IMR-90 (cell line): ENCODE measurements at regions not wholly inside any gene's neighbourhood (a gene's known extent, or its start where the extent isn't known, plus 50 kb on each side); places are given as distances from the start of the nearest gene placed in this dataset.

Experiments used
- ATAC-seq: fragments of 200-7000 bp; cut with Tn5 transposase; 2 replicates; pipeline ENCODE4 v1.9.1; 2020; ENCODE audit warnings: low read depth, mild to moderate bottlenecking, moderate library complexity
- BruUV-seq: library from RNA; stranded (reverse); fragments of 400-500 nt; replicated peaks from 2 replicates; lab custom pipeline; 2021; lab: Mats Ljungman, UMichigan
- CTCF ChIA-PET: fragments of 300-600 bp; formaldehyde crosslinking; extraction: SDS; loops from one replicate; lab custom pipeline; 2021; ENCODE audit warnings: antibody characterized with exemption; lab: Yijun Ruan, JAX
- POLR2A ChIA-PET: fragments of 300-600 bp; sonication (Branson Sonifier 250); formaldehyde crosslinking; loops from one replicate; lab custom pipeline; 2022; ENCODE audit warnings: antibody characterized with exemption; ENCODE audit not compliant: unreplicated experiment; lab: Charles Lee
- DNase-seq: peaks from one replicate; pipeline ENCODE4 v3.0.0; 2013
- H2AFZ ChIP-seq: replicated peaks from 2 replicates; pipeline ENCODE3; 2013; ENCODE audit warnings: low read length, mild to moderate bottlenecking; ENCODE audit not compliant: poor library complexity
- H2AK5ac ChIP-seq: 2 replicates; pipeline ENCODE4 v1.6.1; 2013; ENCODE audit warnings: low read depth, low read length, inconsistent platforms
- H2AK9ac ChIP-seq: replicated peaks from 2 replicates; pipeline ENCODE3; 2013; ENCODE audit warnings: mild to moderate bottlenecking, low read depth, low read length, moderate library complexity; ENCODE audit not compliant: poor library complexity
- H2BK120ac ChIP-seq: 2 replicates; pipeline ENCODE4 v1.6.1; 2013; ENCODE audit warnings: low read depth, low read length, inconsistent platforms
- H2BK15ac ChIP-seq: 3 replicates; pipeline ENCODE4 v1.6.1; 2013; ENCODE audit warnings: low read depth, low read length, inconsistent platforms
- H2BK20ac ChIP-seq: 2 replicates; pipeline ENCODE4 v1.6.1; 2013; ENCODE audit warnings: low read depth, mild to moderate bottlenecking, inconsistent platforms, low read length, moderate library complexity
- H2BK5ac ChIP-seq: 2 replicates; pipeline ENCODE4 v1.6.1; 2013; ENCODE audit warnings: mild to moderate bottlenecking, low read depth, low read length, inconsistent platforms; ENCODE audit not compliant: poor library complexity, severe bottlenecking
- H3K14ac ChIP-seq: replicated peaks from 2 replicates; pipeline ENCODE4 v1.6.1; 2013; ENCODE audit warnings: low read depth, low read length, inconsistent platforms
- H3K18ac ChIP-seq: 2 replicates; pipeline ENCODE4 v1.6.1; 2013; ENCODE audit warnings: low read depth, low read length, control low read depth
- H3K23ac ChIP-seq: 2 replicates; pipeline ENCODE4 v1.6.1; 2013; ENCODE audit warnings: low read depth, low read length, inconsistent platforms
- H3K27ac ChIP-seq: 2 replicates; pipeline ENCODE4 v1.5.1; 2013; ENCODE audit warnings: mild to moderate bottlenecking, control low read depth, low read length; ENCODE audit not compliant: insufficient read depth
- H3K27me3 ChIP-seq: 2 replicates; pipeline ENCODE4 v1.6.1; 2013; ENCODE audit warnings: low read length; ENCODE audit not compliant: control insufficient read depth, insufficient read depth
- H3K36me3 ChIP-seq: 2 replicates; pipeline ENCODE4 v1.6.1; 2013; ENCODE audit warnings: low read length, mixed read lengths; ENCODE audit not compliant: control insufficient read depth, insufficient read depth
- H3K4ac ChIP-seq: 2 replicates; pipeline ENCODE4 v1.6.1; 2013; ENCODE audit warnings: low read depth, low read length, inconsistent platforms
- H3K4me1 ChIP-seq: 2 replicates; pipeline ENCODE4 v1.6.1; 2013; ENCODE audit warnings: low read length, mixed read lengths; ENCODE audit not compliant: control insufficient read depth, insufficient read depth
- H3K4me2 ChIP-seq: 2 replicates; pipeline ENCODE4 v1.6.1; 2013; ENCODE audit warnings: low read depth, mild to moderate bottlenecking, control low read depth, low read length, moderate library complexity
- H3K4me3 ChIP-seq: 2 replicates; pipeline ENCODE4 v1.5.1; 2013; ENCODE audit warnings: low read depth, mild to moderate bottlenecking, control low read depth, low read length, moderate library complexity; ENCODE audit not compliant: insufficient read depth
- H3K56ac ChIP-seq: 2 replicates; pipeline ENCODE4 v1.6.1; 2013; ENCODE audit warnings: low read length, inconsistent platforms; ENCODE audit not compliant: insufficient read depth; ENCODE audit errors: extremely low read depth
- H3K79me1 ChIP-seq, 2 experiments: 2 replicates each; pipeline ENCODE4 v1.6.1; 2013; ENCODE audit warnings: low read length in 2 of 2, inconsistent platforms in 1 of 2, low read depth in 1 of 2
- H3K9ac ChIP-seq: 2 replicates; pipeline ENCODE4 v1.6.1; 2013; ENCODE audit warnings: low read depth, low read length, control low read depth
- H3K9me1 ChIP-seq: 2 replicates; pipeline ENCODE4 v1.6.1; 2013; ENCODE audit warnings: low read length, inconsistent platforms; ENCODE audit not compliant: insufficient read depth
- H3K9me3 ChIP-seq: 2 replicates; pipeline ENCODE4 v1.6.1; 2013; ENCODE audit warnings: low read length; ENCODE audit not compliant: control insufficient read depth, insufficient read depth
- H4K20me1 ChIP-seq: 2 replicates; pipeline ENCODE4 v1.6.1; 2013; ENCODE audit warnings: low read length, inconsistent platforms; ENCODE audit not compliant: insufficient read depth
- H4K5ac ChIP-seq: 2 replicates; pipeline ENCODE4 v1.6.1; 2013; ENCODE audit warnings: mild to moderate bottlenecking, low read depth, low read length, control low read depth
- H4K8ac ChIP-seq, 2 experiments: 2 replicates each; pipeline ENCODE4 v1.6.1; 2013; ENCODE audit warnings: low read depth in 2 of 2, low read length in 2 of 2, control low read depth in 1 of 2, inconsistent platforms in 1 of 2
- H4K91ac ChIP-seq: 2 replicates; pipeline ENCODE4 v1.6.1; 2013; ENCODE audit warnings: low read depth, low read length, inconsistent platforms; ENCODE audit not compliant: insufficient read depth
- ELK1 ChIP-seq: fragments of 150-350 bp; IDR thresholded peaks from 2 replicates; pipeline ENCODE4 v1.6.1; 2016; ENCODE audit warnings: low read depth, mild to moderate bottlenecking, low read length, moderate library complexity, borderline replicate concordance
- FOS ChIP-seq: fragments of 150-350 bp; IDR thresholded peaks from 2 replicates; pipeline ENCODE4 v1.6.1; 2016; ENCODE audit warnings: low read depth, low read length
- MAFK ChIP-seq: IDR thresholded peaks from 2 replicates; pipeline ENCODE4 v1.6.1; 2012; ENCODE audit warnings: low read depth, low read length, improper control_type of control experiment
- RCOR1 ChIP-seq: IDR thresholded peaks from 2 replicates; pipeline ENCODE4 v1.6.1; 2012; ENCODE audit warnings: mild to moderate bottlenecking, low read length, improper control_type of control experiment; ENCODE audit not compliant: insufficient replicate concordance
- SMC3 ChIP-seq: fragments of 150-350 bp; IDR thresholded peaks from 2 replicates; pipeline ENCODE4 v1.6.1; 2016; ENCODE audit warnings: low read depth, mild to moderate bottlenecking, antibody characterized with exemption, low read length, moderate library complexity
- WGBS, 2 experiments: methylation state at CpG; one replicate each; pipeline versions ENCODE4 v1.1.5 to v1.1.7; 2013; ENCODE audit warnings: missing lambda C conversion rate in 2 of 2; ENCODE audit not compliant: insufficient read length in 1 of 2; ENCODE audit errors: extremely low coverage in 2 of 2; 5-methylcytosine and 5-hydroxymethylcytosine counted together
- dilution Hi-C: fragments of 300-500 bp; cut with HindIII; formaldehyde crosslinking; loops from one replicate; pipeline ENCODE4 v1.14.3; 2018; ENCODE audit warnings: low sequenced_read_pairs; ENCODE audit not compliant: unreplicated experiment
- in situ Hi-C: fragments of 300-500 bp; cut with MboI; formaldehyde crosslinking; loops from 3 replicates; pipeline ENCODE4 v1.14.3; 2019; ENCODE audit warnings: low sequenced_read_pairs, inconsistent platforms, mixed read lengths
- intact Hi-C: fragments of 100-400 bp; cut with micrococcal nuclease; formaldehyde crosslinking; loops from 2 replicates; pipeline ENCODE4 v1.10.0; 2022
- TF ChIP-seq, protein P1 (sequence below): conservative IDR thresholded peaks from 2 replicates; pipeline ENCODE4 v1.5.1; 2012; ENCODE audit warnings: mild to moderate bottlenecking, low read depth, low read length, improper control_type of control experiment

- POLR2A ChIA-PET: no interaction called here
- Histone ChIP-seq H3K27me3 (no peaks in the 10 kb centered on the region), H2BK15ac (no peak overlapping the region), H3K79me1 (no peaks in the 10 kb centered on the region), H3K18ac (no peak overlapping the region), H3K27ac (no peak overlapping the region), H2AK9ac (no peak overlapping the region), H4K20me1 (no peaks in the 10 kb centered on the region), H3K23ac (no peak overlapping the region), H4K5ac (no peak overlapping the region), H2BK5ac (no peak overlapping the region), H3K4ac (no peak overlapping the region), H3K4me1 (no peaks in the 10 kb centered on the region), H3K4me2 (no peak overlapping the region), H3K4me3 (no peak overlapping the region), H2AK5ac (no peak overlapping the region), H2AFZ (no peak overlapping the region), H3K9me3 (no peaks in the 10 kb centered on the region), H3K9ac (no peak overlapping the region), H4K8ac (no peak overlapping the region), H2BK20ac (no peak overlapping the region), H3K36me3 (no peaks in the 10 kb centered on the region), H2BK120ac (no peak overlapping the region), H4K91ac (no peak overlapping the region), H3K9me1 (no peaks in the 10 kb centered on the region), H3K56ac (no peak overlapping the region), H3K14ac (no peak overlapping the region)
- DNase-seq (no peak), ATAC-seq (no peak)
- CTCF ChIA-PET: no interaction called here
- in situ Hi-C loops: no loop called here
- 80% methylated on average over 2 of the region's 3 CpGs; no CpG with 5 or more reads in 1 of the 2 experiments for WGBS, 2 experiments
- intact Hi-C loops: no loop called here
- dilution Hi-C loops: no loop called here
- BruUV-seq: no TSS peak
- TF ChIP-seq, protein P1, sequence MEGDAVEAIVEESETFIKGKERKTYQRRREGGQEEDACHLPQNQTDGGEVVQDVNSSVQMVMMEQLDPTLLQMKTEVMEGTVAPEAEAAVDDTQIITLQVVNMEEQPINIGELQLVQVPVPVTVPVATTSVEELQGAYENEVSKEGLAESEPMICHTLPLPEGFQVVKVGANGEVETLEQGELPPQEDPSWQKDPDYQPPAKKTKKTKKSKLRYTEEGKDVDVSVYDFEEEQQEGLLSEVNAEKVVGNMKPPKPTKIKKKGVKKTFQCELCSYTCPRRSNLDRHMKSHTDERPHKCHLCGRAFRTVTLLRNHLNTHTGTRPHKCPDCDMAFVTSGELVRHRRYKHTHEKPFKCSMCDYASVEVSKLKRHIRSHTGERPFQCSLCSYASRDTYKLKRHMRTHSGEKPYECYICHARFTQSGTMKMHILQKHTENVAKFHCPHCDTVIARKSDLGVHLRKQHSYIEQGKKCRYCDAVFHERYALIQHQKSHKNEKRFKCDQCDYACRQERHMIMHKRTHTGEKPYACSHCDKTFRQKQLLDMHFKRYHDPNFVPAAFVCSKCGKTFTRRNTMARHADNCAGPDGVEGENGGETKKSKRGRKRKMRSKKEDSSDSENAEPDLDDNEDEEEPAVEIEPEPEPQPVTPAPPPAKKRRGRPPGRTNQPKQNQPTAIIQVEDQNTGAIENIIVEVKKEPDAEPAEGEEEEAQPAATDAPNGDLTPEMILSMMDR: no peak
- TF ChIP-seq FOS (no peak), MAFK (no peak), RCOR1 (no peak), ELK1 (no peak), SMC3 (no peak)
These were observed 388.8 kb downstream of the CDK5RAP2 start for GRCh38 chr9:120191141-120191540.
